ENCODE measurements at regions not wholly inside any gene's neighbourhood (a gene's known extent, or its start where the extent isn't known, plus 50 kb on each side); places are given as distances from the start of the nearest gene placed in this dataset.

GRCh38 chrX:150234126-150234525, 129.0 kb upstream of the MAMLD1 start:
- TF ChIP-seq DR1 (CRISPR knock-in tag; IDR thresholded peaks at IDR 0.05): no peak
- no peak for TF ChIP-seq ZNF782 (CRISPR knock-in tag; IDR thresholded peaks at IDR 0.05; ENCODE audit: borderline replicate concordance)
- TF ChIP-seq ZC3H4 (CRISPR knock-in tag; IDR thresholded peaks at IDR 0.05; ENCODE audit: borderline replicate concordance): no peak
- no peak for TF ChIP-seq CTCF (CRISPR knock-in tag; IDR thresholded peaks at IDR 0.05)
- no peak for TF ChIP-seq STAT6 (CRISPR knock-in tag; IDR thresholded peaks at IDR 0.05; ENCODE audit: borderline replicate concordance)
- no peak for TF ChIP-seq ZNF20 (CRISPR knock-in tag; IDR thresholded peaks at IDR 0.05)
- TF ChIP-seq HDAC6 (IDR thresholded peaks at IDR 0.05; ENCODE audit: low read depth, low read length): no peak
- TF ChIP-seq FIP1L1 (IDR thresholded peaks at IDR 0.05; ENCODE audit: borderline replicate concordance, insufficient read depth, low read depth, low read length): no peak

Measured in HepG2 (cell line).